Nephron progenitor cell (in vitro differentiated cells): ENCODE measurements at regions not wholly inside any gene's neighbourhood (a gene's known extent, or its start where the extent isn't known, plus 50 kb on each side); places are given as distances from the start of the nearest gene placed in this dataset.

Source experiments
- DNase-seq: peaks from one replicate; pipeline ENCODE4 v3.0.0; 2021
- H3K27ac Mint-ChIP-seq: 2 replicates; pipeline ENCODE4 v1.8.0; 2021; ENCODE audit warnings: mild to moderate bottlenecking, moderate library complexity, mixed read lengths
- H3K27me3 Mint-ChIP-seq: 2 replicates; pipeline ENCODE4 v1.8.0; 2021; ENCODE audit warnings: mild to moderate bottlenecking, low read depth, mixed read lengths; ENCODE audit not compliant: poor library complexity
- H3K36me3 Mint-ChIP-seq: 2 replicates; pipeline ENCODE4 v1.8.0; 2021; ENCODE audit warnings: low read depth, mixed read lengths
- H3K4me1 Mint-ChIP-seq: 2 replicates; pipeline ENCODE4 v1.8.0; 2021; ENCODE audit warnings: mixed read lengths
- H3K4me3 Mint-ChIP-seq: 2 replicates; pipeline ENCODE4 v1.8.0; 2021; ENCODE audit warnings: mild to moderate bottlenecking, moderate library complexity, mixed read lengths
- H3K9me3 Mint-ChIP-seq: 2 replicates; pipeline ENCODE4 v1.8.0; 2021; ENCODE audit warnings: mild to moderate bottlenecking, moderate library complexity, mixed read lengths
- CTCF ChIP-seq: fragments of 200-600 bp; sonication (generic); IDR thresholded peaks from 2 replicates; pipeline ENCODE4 v1.5.0; 2021; ENCODE audit warnings: antibody characterized with exemption

- H3K27ac Mint-ChIP-seq = peak overlapping the region; percentile 8
- H3K4me1 Mint-ChIP-seq = peaks cover 69% of the 10 kb centered on the region
- H3K36me3 Mint-ChIP-seq = peaks cover 16% of the 10 kb centered on the region
- H3K27me3 Mint-ChIP-seq = no peaks in the 10 kb centered on the region
- no peak for DNase-seq
- no peak for TF ChIP-seq CTCF
- no peak overlapping the region for H3K4me3 Mint-ChIP-seq
- H3K9me3 Mint-ChIP-seq = peaks cover 14% of the 10 kb centered on the region
Measured at GRCh38 chr7:94054130-94054529, 50.0 kb upstream of the BET1 start.

GRCh38 chr7:94055963-94056362 lies 51.8 kb upstream of the BET1 start:
- no peak for DNase-seq
- no peak for TF ChIP-seq CTCF
- Mint-ChIP-seq H3K36me3 (peaks cover 16% of the 10 kb centered on the region), H3K9me3 (peaks cover 14% of the 10 kb centered on the region), H3K27ac (peak overlapping the region; percentile 77), H3K4me1 (peaks cover 81% of the 10 kb centered on the region), H3K4me3 (peak overlapping the region; percentile 18), H3K27me3 (no peaks in the 10 kb centered on the region)

GRCh38 chr7:94056796-94057207 lies 52.6 kb upstream of the BET1 start:
- DNase-seq = peak; percentile 5
- Mint-ChIP-seq H3K4me3 (no peak overlapping the region), H3K4me1 (peaks cover 89% of the 10 kb centered on the region), H3K9me3 (peaks cover 14% of the 10 kb centered on the region), H3K36me3 (peaks cover 16% of the 10 kb centered on the region), H3K27me3 (no peaks in the 10 kb centered on the region), H3K27ac (no peak overlapping the region)
- TF ChIP-seq CTCF = no peak

GRCh38 chr7:94057955-94058354 lies 53.8 kb upstream of the BET1 start:
- Mint-ChIP-seq H3K9me3 (peaks cover 14% of the 10 kb centered on the region), H3K27me3 (no peaks in the 10 kb centered on the region), H3K4me3 (peak overlapping the region; percentile 36), H3K27ac (peak overlapping the region; percentile 66), H3K4me1 (peaks cover 90% of the 10 kb centered on the region), H3K36me3 (peaks cover 16% of the 10 kb centered on the region)
- no peak for TF ChIP-seq CTCF
- no peak for DNase-seq

GRCh38 chr7:94059746-94060145 lies 55.6 kb upstream of the BET1 start:
- no peak for TF ChIP-seq CTCF
- no peak for DNase-seq
- Mint-ChIP-seq H3K27ac (peak overlapping the region; percentile 87), H3K9me3 (peaks cover 14% of the 10 kb centered on the region), H3K4me1 (peaks cover 88% of the 10 kb centered on the region), H3K36me3 (peaks cover 16% of the 10 kb centered on the region), H3K27me3 (no peaks in the 10 kb centered on the region), H3K4me3 (peak overlapping the region; percentile 34)

- peaks cover 93% of the 10 kb centered on the region for H3K4me1 Mint-ChIP-seq
- no peaks in the 10 kb centered on the region for H3K27me3 Mint-ChIP-seq
- DNase-seq = peak; percentile 67
- peak overlapping the region; percentile 41 for H3K4me3 Mint-ChIP-seq
- H3K27ac Mint-ChIP-seq = peak overlapping the region; percentile 87
- no peak for TF ChIP-seq CTCF
- peaks cover 10% of the 10 kb centered on the region for H3K9me3 Mint-ChIP-seq
- peaks cover 12% of the 10 kb centered on the region for H3K36me3 Mint-ChIP-seq
Measured at GRCh38 chr7:94060752-94061151, 56.6 kb upstream of the BET1 start.
